Choroid plexus epithelial cell (primary cell): ENCODE measurements at regions not wholly inside any gene's neighbourhood (a gene's known extent, or its start where the extent isn't known, plus 50 kb on each side); places are given as distances from the start of the nearest gene placed in this dataset.
A peak's percentile ranks its signal among the peaks of the same experiment; 100 is the strongest.
"Not testable (repeated sequence)": the region's sequence is repeated elsewhere in the genome, so short reads cannot be mapped to it uniquely, and the experiment has no call there.

Experiments
- DNase-seq: peaks from one replicate; pipeline ENCODE4 v3.0.0-alpha.2; 2010; ENCODE audit warnings: low read depth
- H3K4me3 ChIP-seq: 2 replicates; pipeline ENCODE4 v1.5.1; 2011; ENCODE audit warnings: low read depth, mild to moderate bottlenecking, control low read depth, low read length, moderate library complexity
- CTCF ChIP-seq: conservative IDR thresholded peaks from 2 replicates; pipeline ENCODE4 v1.5.1; 2011; ENCODE audit warnings: low read depth, mild to moderate bottlenecking, control low read depth, inconsistent platforms, low read length, moderate library complexity

- no peak for TF ChIP-seq CTCF
Measured at GRCh38 chr14:86782092-86782580, 1210.8 kb downstream of the GALC start.

GRCh38 chr14:86780876-86781510 lies 1212.0 kb downstream of the GALC start:
- peak; percentile 24 for TF ChIP-seq CTCF
- no peak for DNase-seq
- H3K4me3 ChIP-seq = no peak overlapping the region

More at GRCh38 chr14:86782092-86782580, 1210.8 kb downstream of the GALC start:
- DNase-seq = no peak
- H3K4me3 ChIP-seq = no peak overlapping the region

- no peak for TF ChIP-seq CTCF
- no peak overlapping the region for H3K4me3 ChIP-seq
- DNase-seq = no peak
Measured at GRCh38 chr14:86780461-86780860, 1212.5 kb downstream of the GALC start.

GRCh38 chr14:86779416-86779815 lies 1213.6 kb downstream of the GALC start:
- DNase-seq = no peak
- no peak for TF ChIP-seq CTCF

GRCh38 chr14:86777963-86778602 lies 1214.9 kb downstream of the GALC start:
- DNase-seq = peak; percentile 83
- no peak overlapping the region for H3K4me3 ChIP-seq
- no peak for TF ChIP-seq CTCF

More at GRCh38 chr14:86779416-86779815, 1213.6 kb downstream of the GALC start:
- no peak overlapping the region for H3K4me3 ChIP-seq

GRCh38 chr14:86775896-86776295 lies 1217.1 kb downstream of the GALC start:
- not testable (repeated sequence) for H3K4me3 ChIP-seq, DNase-seq

- no peak for DNase-seq
- no peak for TF ChIP-seq CTCF
- H3K4me3 ChIP-seq = no peak overlapping the region
Measured at GRCh38 chr14:86774916-86775315, 1218.1 kb downstream of the GALC start.
